GM12878 (cell line): ENCODE measurements at regions not wholly inside any gene's neighbourhood (a gene's known extent, or its start where the extent isn't known, plus 50 kb on each side); places are given as distances from the start of the nearest gene placed in this dataset.

Experiments used
- JUNB ChIP-seq: IDR thresholded peaks from 2 replicates; pipeline ENCODE4 v1.6.1; 2016; ENCODE audit warnings: antibody characterized with exemption, mild to moderate bottlenecking
- ZBTB4 ChIP-seq: fragments of 450-650 bp; formaldehyde crosslinking; IDR thresholded peaks from 2 replicates; pipeline ENCODE4 v1.4.0; 2022; ENCODE audit warnings: mild to moderate bottlenecking, moderate library complexity

GRCh38 chrX:144916785-144917184, 330.5 kb upstream of the SPANXN1 start:
- no peak for TF ChIP-seq ZBTB4 (CRISPR knock-in tag)
- TF ChIP-seq JUNB = no peak
